PC-3 (cell line): ENCODE measurements at regions not wholly inside any gene's neighbourhood (a gene's known extent, or its start where the extent isn't known, plus 50 kb on each side); places are given as distances from the start of the nearest gene placed in this dataset.

Source experiments
- ATAC-seq: fragments of 200-7000 bp; cut with Tn5 transposase; 2 replicates; pipeline ENCODE4 v1.9.1; 2020; ENCODE audit warnings: mild to moderate bottlenecking, moderate library complexity
- BruUV-seq: library from RNA; stranded (reverse); fragments of 400-500 nt; replicated peaks from 2 replicates; lab custom pipeline; 2021; lab: Mats Ljungman, UMichigan
- CTCF ChIA-PET: fragments of 300-600 bp; sonication (Branson Sonifier 250); formaldehyde crosslinking; loops from one replicate; lab custom pipeline; 2022; ENCODE audit warnings: antibody characterized with exemption; lab: Charles Lee
- POLR2A ChIA-PET: fragments of 300-600 bp; sonication (Branson Sonifier 250); formaldehyde crosslinking; loops from one replicate; lab custom pipeline; 2022; ENCODE audit warnings: antibody characterized with exemption; ENCODE audit not compliant: unreplicated experiment; lab: Charles Lee
- DNase-seq: peaks from one replicate; pipeline ENCODE4 v3.0.0-alpha.2; 2015
- H2AFZ ChIP-seq: fragments of 300-600 bp; sonication (generic); 2 replicates; pipeline ENCODE4 v1.6.0; 2016; ENCODE audit warnings: antibody characterized with exemption, low read length
- H3F3A ChIP-seq: fragments of 300-600 bp; sonication (generic); one replicate; pipeline ENCODE4 v1.6.0; 2017; ENCODE audit warnings: antibody characterized with exemption, low read length, control low read depth, mild to moderate bottlenecking; ENCODE audit not compliant: unreplicated experiment
- H3K27ac ChIP-seq: fragments of 300-600 bp; sonication (generic); 2 replicates; pipeline ENCODE4 v1.5.1; 2016; ENCODE audit warnings: mild to moderate bottlenecking, low read length
- H3K27me3 ChIP-seq: fragments of 300-600 bp; sonication (generic); 2 replicates; pipeline ENCODE4 v1.6.1; 2016; ENCODE audit warnings: low read length, mixed read lengths
- H3K36me3 ChIP-seq: fragments of 300-600 bp; sonication (generic); 2 replicates; pipeline ENCODE4 v1.6.1; 2016; ENCODE audit warnings: low read depth, mixed run types, low read length, mixed read lengths
- H3K4me1 ChIP-seq: fragments of 300-600 bp; sonication (generic); 2 replicates; pipeline ENCODE4 v1.5.1; 2016; ENCODE audit warnings: low read length; ENCODE audit not compliant: insufficient read depth
- H3K4me2 ChIP-seq: fragments of 300-600 bp; sonication (generic); 2 replicates; pipeline ENCODE4 v1.6.0; 2016; ENCODE audit warnings: low read length
- H3K4me3 ChIP-seq: fragments of 300-600 bp; sonication (generic); 2 replicates; pipeline ENCODE4 v1.5.1; 2016; ENCODE audit warnings: mild to moderate bottlenecking, low read length, mixed read lengths
- H3K79me2 ChIP-seq: fragments of 300-600 bp; sonication (generic); 2 replicates; pipeline ENCODE4 v1.6.1; 2017; ENCODE audit warnings: low read length, mixed read lengths
- H3K9ac ChIP-seq: fragments of 300-600 bp; sonication (generic); 2 replicates; pipeline ENCODE4 v1.6.0; 2016; ENCODE audit warnings: mild to moderate bottlenecking, low read length
- H3K9me2 ChIP-seq: fragments of 300-600 bp; sonication (generic); replicated peaks from 2 replicates; pipeline ENCODE4 v1.6.1; 2016; ENCODE audit warnings: mixed run types, low read length, mixed read lengths
- H3K9me3 ChIP-seq: fragments of 300-600 bp; sonication (generic); 2 replicates; pipeline ENCODE4 v1.6.1; 2016; ENCODE audit warnings: low read length, mixed read lengths
- H4K20me1 ChIP-seq: fragments of 300-600 bp; sonication (generic); 2 replicates; pipeline ENCODE4 v1.6.1; 2016; ENCODE audit warnings: low read length, mixed read lengths
- EZH2 ChIP-seq: fragments of 300-600 bp; sonication (generic); IDR thresholded peaks from one replicate; pipeline ENCODE4 v1.6.1; 2017; ENCODE audit warnings: antibody characterized with exemption, mild to moderate bottlenecking, low read length; ENCODE audit not compliant: unreplicated experiment
- EZH2phosphoT487 ChIP-seq: fragments of 300-600 bp; sonication (generic); IDR thresholded peaks from 2 replicates; pipeline ENCODE4 v1.6.1; 2018; ENCODE audit warnings: mild to moderate bottlenecking, antibody characterized with exemption, low read length, borderline replicate concordance
- intact Hi-C: fragments of 100-400 bp; cut with micrococcal nuclease; formaldehyde crosslinking; loops from 2 replicates; pipeline ENCODE4 v1.9.0; 2023
- TF ChIP-seq, protein P1 (sequence below): fragments of 300-600 bp; sonication (generic); conservative IDR thresholded peaks from 2 replicates; pipeline ENCODE4 v1.5.1; 2017; ENCODE audit warnings: antibody characterized with exemption, low read depth, mild to moderate bottlenecking, low read length

DNA sequence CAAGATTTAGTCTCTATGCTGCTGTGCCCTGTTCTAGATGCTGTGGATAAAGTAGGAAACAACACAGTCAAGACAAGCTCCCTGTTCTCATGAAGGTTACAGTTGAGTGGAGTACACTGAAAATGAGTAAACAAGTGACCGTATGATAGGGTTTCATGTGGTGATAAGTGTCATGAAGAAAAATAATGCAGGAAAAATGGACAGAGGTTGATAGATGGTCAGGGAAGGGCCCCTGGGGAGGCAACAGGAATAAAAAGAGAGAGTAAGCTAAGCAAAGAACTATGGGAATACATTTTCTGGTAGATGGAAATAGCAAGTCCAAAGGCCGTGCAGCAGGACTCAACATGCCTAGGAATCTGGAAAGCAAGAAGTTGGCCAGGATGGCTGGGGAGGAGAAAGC lies 394.0 kb downstream of the DTHD1 start:
- H3K9ac ChIP-seq: no peak overlapping the region
- intact Hi-C loops: no loop called here
- H3K27me3 ChIP-seq: peaks cover 3% of the 10 kb centered on the region; the same call in 1 of the 2 replicates
- no peaks in the 10 kb centered on the region for H4K20me1 ChIP-seq
- no peak overlapping the region for H2AFZ ChIP-seq
- H3K4me3 ChIP-seq: no peak overlapping the region
- BruUV-seq: no TSS peak
- no peaks in the 10 kb centered on the region for H3K79me2 ChIP-seq
- H3K9me2 ChIP-seq: no peaks in the 10 kb centered on the region
- ATAC-seq: no peak
- no peak for DNase-seq
- no peak overlapping the region for H3K4me2 ChIP-seq
- POLR2A ChIA-PET: no interaction called here
- no peaks in the 10 kb centered on the region for H3F3A ChIP-seq
- no peak for TF ChIP-seq EZH2
- TF ChIP-seq, protein P1, sequence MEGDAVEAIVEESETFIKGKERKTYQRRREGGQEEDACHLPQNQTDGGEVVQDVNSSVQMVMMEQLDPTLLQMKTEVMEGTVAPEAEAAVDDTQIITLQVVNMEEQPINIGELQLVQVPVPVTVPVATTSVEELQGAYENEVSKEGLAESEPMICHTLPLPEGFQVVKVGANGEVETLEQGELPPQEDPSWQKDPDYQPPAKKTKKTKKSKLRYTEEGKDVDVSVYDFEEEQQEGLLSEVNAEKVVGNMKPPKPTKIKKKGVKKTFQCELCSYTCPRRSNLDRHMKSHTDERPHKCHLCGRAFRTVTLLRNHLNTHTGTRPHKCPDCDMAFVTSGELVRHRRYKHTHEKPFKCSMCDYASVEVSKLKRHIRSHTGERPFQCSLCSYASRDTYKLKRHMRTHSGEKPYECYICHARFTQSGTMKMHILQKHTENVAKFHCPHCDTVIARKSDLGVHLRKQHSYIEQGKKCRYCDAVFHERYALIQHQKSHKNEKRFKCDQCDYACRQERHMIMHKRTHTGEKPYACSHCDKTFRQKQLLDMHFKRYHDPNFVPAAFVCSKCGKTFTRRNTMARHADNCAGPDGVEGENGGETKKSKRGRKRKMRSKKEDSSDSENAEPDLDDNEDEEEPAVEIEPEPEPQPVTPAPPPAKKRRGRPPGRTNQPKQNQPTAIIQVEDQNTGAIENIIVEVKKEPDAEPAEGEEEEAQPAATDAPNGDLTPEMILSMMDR: no peak
- no peak for TF ChIP-seq EZH2phosphoT487
- no peaks in the 10 kb centered on the region for H3K36me3 ChIP-seq
- CTCF ChIA-PET: no interaction called here
- H3K4me1 ChIP-seq: no peaks in the 10 kb centered on the region
- H3K27ac ChIP-seq: no peak overlapping the region
- no peaks in the 10 kb centered on the region for H3K9me3 ChIP-seq

DNA sequence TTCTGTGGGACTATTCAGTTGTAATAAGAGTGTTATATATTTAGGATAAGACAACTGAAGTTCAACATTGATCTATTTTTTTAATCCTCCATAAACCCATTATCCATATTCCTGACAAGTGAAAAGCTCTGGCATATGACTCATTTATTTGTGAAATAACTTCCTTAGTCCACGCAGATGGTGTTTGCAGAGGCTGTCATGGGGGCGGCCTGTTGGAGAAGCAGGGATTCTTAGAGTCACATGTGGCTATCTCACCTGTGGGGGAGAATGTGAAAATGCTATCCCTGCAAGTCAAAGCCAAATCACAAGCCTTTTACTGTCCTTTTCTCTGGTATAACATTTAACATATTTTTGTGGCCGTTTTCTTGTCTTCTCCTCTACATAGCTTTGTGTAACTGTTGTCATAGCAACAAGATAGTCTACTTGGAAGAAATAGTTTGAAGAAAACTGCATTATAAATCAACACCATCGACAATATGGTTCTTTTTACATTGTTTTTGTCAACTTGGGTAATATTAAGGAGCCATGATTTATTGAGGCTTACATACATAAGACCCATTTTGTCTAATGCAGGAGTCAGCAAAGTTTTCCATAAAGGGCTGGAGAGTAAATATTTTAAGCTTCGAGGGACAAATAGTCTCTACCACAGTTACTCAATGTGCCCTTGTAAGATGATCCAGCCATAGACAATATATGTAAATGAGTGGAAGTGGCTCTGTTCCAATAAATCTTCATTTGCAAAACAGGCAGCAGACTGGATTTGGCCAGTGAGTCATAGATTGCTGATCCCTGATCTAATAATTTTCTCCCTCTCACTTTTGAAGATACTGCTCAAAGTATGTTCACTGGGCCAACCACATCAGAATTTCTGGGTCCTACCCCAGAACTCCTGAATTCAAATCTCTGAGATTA lies 395.0 kb downstream of the DTHD1 start:
- H2AFZ ChIP-seq: no peak overlapping the region
- H3K9ac ChIP-seq: no peak overlapping the region
- no peaks in the 10 kb centered on the region for H3K9me2 ChIP-seq
- intact Hi-C loops: no loop called here
- no peaks in the 10 kb centered on the region for H3K79me2 ChIP-seq
- no peak overlapping the region for H3K27ac ChIP-seq
- TF ChIP-seq, protein P1: no peak
- TF ChIP-seq EZH2 (no peak), EZH2phosphoT487 (no peak)
- H3K4me3 ChIP-seq: no peak overlapping the region
- POLR2A ChIA-PET: no interaction called here
- H3K36me3 ChIP-seq: no peaks in the 10 kb centered on the region
- no peaks in the 10 kb centered on the region for H3F3A ChIP-seq
- no peaks in the 10 kb centered on the region for H3K9me3 ChIP-seq
- DNase-seq: no peak
- no peak overlapping the region for H3K4me2 ChIP-seq
- CTCF ChIA-PET: no interaction called here
- H3K27me3 ChIP-seq: no peaks in the 10 kb centered on the region; the same call in 1 of the 2 replicates
- BruUV-seq: no TSS peak
- H3K4me1 ChIP-seq: no peaks in the 10 kb centered on the region
- ATAC-seq: no peak
- no peaks in the 10 kb centered on the region for H4K20me1 ChIP-seq

DNA sequence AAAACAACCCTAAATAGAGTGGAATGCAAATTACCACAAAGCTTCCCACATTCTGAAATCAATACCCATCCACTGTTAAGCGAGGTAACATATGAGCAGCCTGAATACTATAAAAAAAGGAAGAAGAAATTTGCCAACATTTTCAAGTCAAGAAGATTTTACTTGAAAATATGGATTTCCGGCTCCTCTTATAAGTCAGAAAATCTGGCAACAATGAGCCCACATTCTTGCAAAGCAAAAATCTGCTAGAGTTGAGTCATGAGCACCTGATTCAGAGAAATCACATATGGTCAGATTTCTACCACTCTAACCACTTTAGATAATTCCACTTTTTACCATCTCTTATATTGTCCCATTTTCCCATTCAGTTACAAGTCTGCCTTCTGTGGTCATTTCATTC lies 395.7 kb downstream of the DTHD1 start:
- CTCF ChIA-PET: no interaction called here

More for the DNA sequence above, 395.7 kb downstream of the DTHD1 start:
- Histone ChIP-seq H2AFZ (no peak overlapping the region), H3K4me3 (no peak overlapping the region), H3K36me3 (no peaks in the 10 kb centered on the region), H3K79me2 (no peaks in the 10 kb centered on the region), H3F3A (no peaks in the 10 kb centered on the region), H3K9me2 (no peaks in the 10 kb centered on the region), H3K4me1 (no peaks in the 10 kb centered on the region), H3K9me3 (no peaks in the 10 kb centered on the region), H3K27ac (no peak overlapping the region), H3K27me3 (no peaks in the 10 kb centered on the region), H4K20me1 (no peaks in the 10 kb centered on the region), H3K4me2 (no peak overlapping the region), H3K9ac (no peak overlapping the region)
- TF ChIP-seq EZH2phosphoT487 (no peak), EZH2 (no peak)
- TF ChIP-seq, protein P1: no peak
- BruUV-seq: no TSS peak
- intact Hi-C loops: no loop called here
- POLR2A ChIA-PET: no interaction called here
- ATAC-seq (no peak), DNase-seq (no peak)
